PFSK-1 (cell line): ENCODE measurements at regions not wholly inside any gene's neighbourhood (a gene's known extent, or its start where the extent isn't known, plus 50 kb on each side); places are given as distances from the start of the nearest gene placed in this dataset.

ENCODE experiments used
- FOXP2 ChIP-seq: optimal IDR thresholded peaks from 2 replicates; pipeline ENCODE3; 2011; ENCODE audit warnings: borderline replicate concordance, control low read depth, inconsistent platforms; ENCODE audit not compliant: insufficient read depth; ENCODE audit errors: extremely low read length, extremely low read depth
- POLR2AphosphoS5 ChIP-seq: IDR thresholded peaks from 2 replicates; pipeline ENCODE4 v1.6.1; 2012; ENCODE audit warnings: low read depth, mild to moderate bottlenecking, control low read depth, low read length, moderate library complexity
- REST ChIP-seq, 2 experiments: IDR thresholded peaks; 2 replicates each; pipeline versions ENCODE4 v1.6.1 to v1.8.0; 2011 to 2012; ENCODE audit warnings: low read depth in 2 of 2, low read length in 2 of 2, control low read depth in 1 of 2, inconsistent platforms in 1 of 2, mild to moderate bottlenecking in 1 of 2, moderate library complexity in 1 of 2; ENCODE audit not compliant: insufficient read depth in 1 of 2
- SIN3A ChIP-seq: IDR thresholded peaks from 2 replicates; pipeline ENCODE4 v1.6.1; 2012; ENCODE audit warnings: mild to moderate bottlenecking, low read length, moderate library complexity, borderline replicate concordance; ENCODE audit not compliant: insufficient read depth
- TAF1 ChIP-seq: IDR thresholded peaks from 2 replicates; pipeline ENCODE4 v1.6.1; 2012; ENCODE audit warnings: low read length, control low read depth, borderline replicate concordance; ENCODE audit not compliant: insufficient read depth

GRCh38 chr5:1656271-1656975 is 132.7 kb upstream of the LPCAT1 start:
- TF ChIP-seq POLR2AphosphoS5 (no peak), TAF1 (no peak), FOXP2 (no peak), REST (IDR thresholded peaks at IDR 0.05; ENCODE audit: insufficient read depth in 1 of 2, low read depth in 2 of 2, low read length in 2 of 2) (no peak), SIN3A (no peak)

GRCh38 chr5:1655496-1656270 is 131.9 kb upstream of the LPCAT1 start:
- no peak for TF ChIP-seq FOXP2
- TF ChIP-seq SIN3A, result no peak
- TF ChIP-seq TAF1, result no peak
- no peak for TF ChIP-seq REST (IDR thresholded peaks at IDR 0.05; ENCODE audit: insufficient read depth in 1 of 2, low read depth in 2 of 2, low read length in 2 of 2)
- no peak for TF ChIP-seq POLR2AphosphoS5

GRCh38 chr5:1654786-1655495 is 131.2 kb upstream of the LPCAT1 start:
- TF ChIP-seq SIN3A (no peak), POLR2AphosphoS5 (no peak), REST (IDR thresholded peaks at IDR 0.05; ENCODE audit: insufficient read depth in 1 of 2, low read depth in 2 of 2, low read length in 2 of 2) (no peak), FOXP2 (no peak), TAF1 (no peak)

- TF ChIP-seq TAF1, result no peak
- TF ChIP-seq POLR2AphosphoS5, result no peak
- no peak for TF ChIP-seq REST (IDR thresholded peaks at IDR 0.05; ENCODE audit: insufficient read depth in 1 of 2, low read depth in 2 of 2, low read length in 2 of 2)
- TF ChIP-seq SIN3A, result no peak
- TF ChIP-seq FOXP2, result no peak
These were observed 129.3 kb upstream of the LPCAT1 start for GRCh38 chr5:1652873-1653697.
